HepG2 (cell line): ENCODE measurements at regions not wholly inside any gene's neighbourhood (a gene's known extent, or its start where the extent isn't known, plus 50 kb on each side); places are given as distances from the start of the nearest gene placed in this dataset.

Experiments used
- ATAC-seq: fragments of 200-7000 bp; cut with Tn5 transposase; 3 replicates; pipeline ENCODE4 v1.9.1; 2020; ENCODE audit warnings: mild to moderate bottlenecking, moderate library complexity
- BruUV-seq: library from RNA; stranded (reverse); fragments of 400-500 nt; replicated peaks from 2 replicates; lab custom pipeline; 2021; lab: Mats Ljungman, UMichigan
- CTCF ChIA-PET: fragments of 300-600 bp; formaldehyde crosslinking; extraction: SDS; loops from one replicate; lab custom pipeline; 2021; ENCODE audit warnings: low total read pairs, inconsistent platforms, low intra/inter-chr PET ratio; lab: Yijun Ruan, JAX
- POLR2A ChIA-PET: fragments of 350-600 bp; sonication (Branson Sonifier 250); formaldehyde crosslinking; loops from one replicate; lab custom pipeline; 2020; ENCODE audit warnings: antibody characterized with exemption, inconsistent platforms; lab: Yijun Ruan, JAX
- DNase-seq: peaks from one replicate; pipeline ENCODE4 v3.0.0-alpha.2; 2015; ENCODE audit warnings: low spot score
- FAIRE-seq: peaks from 3 replicates; lab custom pipeline; 2011; peaks lifted over from hg19 to GRCh38; lab: Jason Lieb, UNC
- H2AFZ ChIP-seq: one replicate; pipeline ENCODE4 v1.6.1; 2011; ENCODE audit warnings: low read length, inconsistent platforms
- H3K27ac ChIP-seq: fragments of 300-600 bp; 3 replicates; pipeline ENCODE4 v1.8.0; 2011; ENCODE audit warnings: mixed run types, mild to moderate bottlenecking, mixed read lengths, low read length, inconsistent platforms; ENCODE audit not compliant: insufficient read depth; ENCODE audit errors: extremely low read length
- H3K27me3 ChIP-seq, 2 experiments: fragments of 200-600 bp in 1 of 2; 2 replicates in 1 of 2; 3 replicates in 1 of 2; pipeline versions ENCODE4 v1.6.0 to v1.8.0; 2011; ENCODE audit warnings: low read length in 2 of 2, mild to moderate bottlenecking in 2 of 2, moderate library complexity in 2 of 2, inconsistent platforms in 1 of 2; ENCODE audit not compliant: insufficient read depth in 2 of 2, control insufficient read depth in 1 of 2
- H3K36me3 ChIP-seq, 2 experiments: fragments of 200-600 bp in 1 of 2; replicated peaks in 1 of 2; 2 replicates in 1 of 2; 3 replicates in 1 of 2; pipeline versions ENCODE4 v1.5.1 to v1.8.0; 2011; ENCODE audit warnings: low read length in 2 of 2, inconsistent platforms in 1 of 2; ENCODE audit not compliant: insufficient read depth in 2 of 2, control insufficient read depth in 1 of 2
- H3K4me1 ChIP-seq: 2 replicates; pipeline ENCODE4 v1.5.1; 2012; ENCODE audit warnings: low read length, inconsistent platforms; ENCODE audit not compliant: insufficient read depth
- H3K4me2 ChIP-seq: 2 replicates; pipeline ENCODE4 v1.6.0; 2011; ENCODE audit warnings: low read depth, low read length, inconsistent platforms
- H3K4me3 ChIP-seq, 3 experiments: fragments of 200-600 bp in 1 of 3; sonication (generic), shearing (Covaris generic) in 1 of 3; replicated peaks in 1 of 3; 2 replicates each; pipeline ENCODE4 v1.5.1; 2011 to 2016; ENCODE audit warnings: low read length in 3 of 3, inconsistent platforms in 2 of 3, low read depth in 2 of 3, mild to moderate bottlenecking in 2 of 3, control low read depth in 1 of 3, mixed read lengths in 1 of 3; ENCODE audit not compliant: insufficient read depth in 1 of 3
- H3K79me2 ChIP-seq: one replicate; pipeline ENCODE4 v1.6.1; 2011; ENCODE audit warnings: low read length, inconsistent platforms; ENCODE audit not compliant: insufficient read depth
- H3K9ac ChIP-seq: 2 replicates; pipeline ENCODE4 v1.6.0; 2011; ENCODE audit warnings: mild to moderate bottlenecking, low read depth, low read length, inconsistent platforms; ENCODE audit not compliant: insufficient read depth
- H3K9me3 ChIP-seq: 2 replicates; pipeline ENCODE4 v1.5.1; 2012; ENCODE audit warnings: mild to moderate bottlenecking, low read length
- H4K20me1 ChIP-seq: 2 replicates; pipeline ENCODE4 v1.6.0; 2011; ENCODE audit warnings: inconsistent platforms, mild to moderate bottlenecking, low read length, moderate library complexity; ENCODE audit not compliant: insufficient read depth
- DDIT3 ChIP-seq: sonication (generic); formaldehyde crosslinking; IDR thresholded peaks from 2 replicates; pipeline ENCODE4 v1.4.0; 2020; ENCODE audit warnings: mild to moderate bottlenecking, missing genetic modification reagents
- ELK4 ChIP-seq: sonication (generic); formaldehyde crosslinking; IDR thresholded peaks from 2 replicates; pipeline ENCODE4 v1.9.0; 2021; ENCODE audit warnings: missing genetic modification reagents, borderline replicate concordance
- MXD1 ChIP-seq: sonication (generic); formaldehyde crosslinking; IDR thresholded peaks from 2 replicates; pipeline ENCODE4 v1.4.0; 2020; ENCODE audit warnings: mild to moderate bottlenecking, missing genetic modification reagents
- MXD3 ChIP-seq: IDR thresholded peaks from 2 replicates; pipeline ENCODE4 v1.6.1; 2016; ENCODE audit warnings: mild to moderate bottlenecking, missing biosample characterization, missing genetic modification reagents
- PRDM10 ChIP-seq: sonication (generic); formaldehyde crosslinking; IDR thresholded peaks from 2 replicates; pipeline ENCODE4 v1.4.0; 2020; ENCODE audit warnings: low read depth, missing genetic modification reagents
- SMARCE1 ChIP-seq: fragments of 450-650 bp; IDR thresholded peaks from 2 replicates; pipeline ENCODE4 v1.6.1; 2017; ENCODE audit warnings: borderline replicate concordance
- SOX5 ChIP-seq: IDR thresholded peaks from 2 replicates; pipeline ENCODE4 v1.6.1; 2016; ENCODE audit warnings: borderline replicate concordance
- TFAP4 ChIP-seq: sonication (generic); IDR thresholded peaks from 2 replicates; pipeline ENCODE4 v1.6.1; 2016; ENCODE audit warnings: low read depth, borderline replicate concordance
- U2AF1 ChIP-seq: fragments of 200-400 bp; formaldehyde crosslinking; optimal IDR thresholded peaks from 2 replicates; pipeline ENCODE3; 2017; ENCODE audit warnings: mild to moderate bottlenecking, low read depth, low read length
- ZBTB38 ChIP-seq: sonication (generic); formaldehyde crosslinking; IDR thresholded peaks from 2 replicates; pipeline ENCODE4 v1.5.1; 2020; ENCODE audit warnings: mild to moderate bottlenecking, missing genetic modification reagents
- ZNF235 ChIP-seq: sonication (generic); formaldehyde crosslinking; IDR thresholded peaks from 2 replicates; pipeline ENCODE4 v1.8.1; 2023; ENCODE audit warnings: mild to moderate bottlenecking, missing genetic modification reagents, borderline replicate concordance
- ZNF263 ChIP-seq: sonication (generic); formaldehyde crosslinking; IDR thresholded peaks from 2 replicates; pipeline ENCODE4 v1.4.0; 2020; ENCODE audit warnings: missing genetic modification reagents
- ZNF414 ChIP-seq: sonication (generic); formaldehyde crosslinking; IDR thresholded peaks from 2 replicates; pipeline ENCODE4 v1.5.0; 2020; ENCODE audit warnings: missing genetic modification reagents
- ZNF598 ChIP-seq: sonication (generic); formaldehyde crosslinking; IDR thresholded peaks from 2 replicates; pipeline ENCODE4 v1.5.1; 2020; ENCODE audit warnings: mild to moderate bottlenecking, missing genetic modification reagents, borderline replicate concordance
- ZNF652 ChIP-seq: IDR thresholded peaks from 2 replicates; pipeline ENCODE4 v1.6.1; 2016; ENCODE audit warnings: low read depth, borderline replicate concordance
- WGBS: methylation state at CpG from one replicate; pipeline ENCODE4 v1.1.6; 2017; ENCODE audit warnings: low lambda C conversion rate; 5-methylcytosine and 5-hydroxymethylcytosine counted together
- in situ Hi-C: cut with HindIII; loops from 2 replicates; pipeline ENCODE4 v1.10.0; 2017; ENCODE audit warnings: low pct_unique_long_range_greater_than_20kb; ENCODE audit not compliant: extremely low pct_ligation_motif_present
- intact Hi-C: fragments of 100-400 bp; cut with micrococcal nuclease; formaldehyde crosslinking; loops from one replicate; pipeline ENCODE4 v1.10.0; 2022; ENCODE audit not compliant: unreplicated experiment

- H3K36me3 ChIP-seq = no peaks in the 10 kb centered on the region
- H4K20me1 ChIP-seq = no peaks in the 10 kb centered on the region
- no TSS peak for BruUV-seq
- intact Hi-C loops (no loop called here), in situ Hi-C loops (no loop called here)
- POLR2A ChIA-PET = no interaction called here
- H3K4me1 ChIP-seq = no peaks in the 10 kb centered on the region
- CTCF ChIA-PET = no interaction called here
- no peak overlapping the region for H3K4me2 ChIP-seq
- peaks cover 0 to 11% of the 10 kb centered on the region in 2 experiments; a peak in 2 of 5 replicates for H3K27me3 ChIP-seq
- WGBS = 10% methylated on average over 4 of the region's 4 CpGs
- DNase-seq (no peak), ATAC-seq (no peak), FAIRE-seq (no peak)
- no peak overlapping the region for H3K9ac ChIP-seq
- H3K79me2 ChIP-seq = no peaks in the 10 kb centered on the region
- no peaks in the 10 kb centered on the region for H3K9me3 ChIP-seq
- no peak overlapping the region for H2AFZ ChIP-seq
- H3K27ac ChIP-seq = no peak overlapping the region
- H3K4me3 ChIP-seq = no peak overlapping the region
- TF ChIP-seq SOX5 (CRISPR knock-in tag) (no peak), MXD3 (CRISPR knock-in tag) (no peak), ZNF263 (CRISPR knock-in tag) (no peak), ZNF235 (CRISPR knock-in tag) (no peak), U2AF1 (no peak), ZNF652 (no peak), ZNF598 (CRISPR knock-in tag) (no peak), ELK4 (CRISPR knock-in tag) (no peak), ZNF414 (CRISPR knock-in tag) (no peak), MXD1 (no peak), PRDM10 (CRISPR knock-in tag) (no peak), ZBTB38 (CRISPR knock-in tag) (no peak), DDIT3 (CRISPR knock-in tag) (no peak), TFAP4 (no peak), SMARCE1 (no peak)
Observed at GRCh38 chr6:3584606-3585005, 127.8 kb upstream of the SLC22A23 start.
